IPS DF 4.7 (cell line): ENCODE measurements at regions not wholly inside any gene's neighbourhood (a gene's known extent, or its start where the extent isn't known, plus 50 kb on each side); places are given as distances from the start of the nearest gene placed in this dataset.

Source experiments
- DNase-seq: peaks from one replicate; pipeline ENCODE4 v3.0.0-alpha.2; 2013; ENCODE audit warnings: low spot score; ENCODE audit errors: extremely low read depth

- DNase-seq, result no peak
Measured at GRCh38 chr1:213643360-213643759, 344.4 kb upstream of the PROX1 start.

- no peak for DNase-seq
Measured at GRCh38 chr1:213647864-213648650, 339.7 kb upstream of the PROX1 start.

GRCh38 chr1:213649373-213649772 is 338.4 kb upstream of the PROX1 start:
- no peak for DNase-seq

- no peak for DNase-seq
Measured at GRCh38 chr1:213650603-213651002, 337.2 kb upstream of the PROX1 start.

GRCh38 chr1:213651077-213651476 is 336.7 kb upstream of the PROX1 start:
- no peak for DNase-seq

- DNase-seq, result no peak
Measured at GRCh38 chr1:213652109-213652508, 335.7 kb upstream of the PROX1 start.

GRCh38 chr1:213656039-213656438 is 331.7 kb upstream of the PROX1 start:
- no peak for DNase-seq

- no peak for DNase-seq
Measured at GRCh38 chr1:213656503-213656902, 331.3 kb upstream of the PROX1 start.

- no peak for DNase-seq
Measured at GRCh38 chr1:213657013-213657412, 330.8 kb upstream of the PROX1 start.

GRCh38 chr1:213657879-213658278 is 329.9 kb upstream of the PROX1 start:
- DNase-seq, result no peak

GRCh38 chr1:213658457-213658856 is 329.3 kb upstream of the PROX1 start:
- no peak for DNase-seq

- DNase-seq, result no peak
Measured at GRCh38 chr1:213659580-213660547, 327.9 kb upstream of the PROX1 start.

GRCh38 chr1:213661302-213661701 is 326.5 kb upstream of the PROX1 start:
- no peak for DNase-seq

GRCh38 chr1:213666113-213666512 is 321.7 kb upstream of the PROX1 start:
- DNase-seq, result no peak

- DNase-seq, result no peak
Measured at GRCh38 chr1:213666922-213667321, 320.9 kb upstream of the PROX1 start.

- no peak for DNase-seq
Measured at GRCh38 chr1:213669512-213669911, 318.3 kb upstream of the PROX1 start.

- peak; percentile 58 for DNase-seq
Measured at GRCh38 chr1:213669964-213670691, 317.6 kb upstream of the PROX1 start.

- no peak for DNase-seq
Measured at GRCh38 chr1:213670692-213671023, 317.1 kb upstream of the PROX1 start.

- no peak for DNase-seq
Measured at GRCh38 chr1:213675043-213675442, 312.7 kb upstream of the PROX1 start.

GRCh38 chr1:213676736-213677135 is 311.0 kb upstream of the PROX1 start:
- no peak for DNase-seq

GRCh38 chr1:213678348-213678747 is 309.4 kb upstream of the PROX1 start:
- DNase-seq, result no peak

GRCh38 chr1:213678753-213679152 is 309.0 kb upstream of the PROX1 start:
- DNase-seq, result no peak
